Erythroblast (primary cell): ENCODE measurements at regions not wholly inside any gene's neighbourhood (a gene's known extent, or its start where the extent isn't known, plus 50 kb on each side); places are given as distances from the start of the nearest gene placed in this dataset.

Source experiments
- GATA1 ChIP-seq: IDR thresholded peaks from 2 replicates; pipeline ENCODE4 v1.6.1; 2011; ENCODE audit warnings: low read depth, mild to moderate bottlenecking, control low read depth, low read length, moderate library complexity
- POLR2A ChIP-seq: IDR thresholded peaks from 2 replicates; pipeline ENCODE4 v1.6.1; 2011; ENCODE audit warnings: mild to moderate bottlenecking, low read length

- TF ChIP-seq POLR2A (no peak), GATA1 (no peak)
Measured at GRCh38 chr13:76245211-76245610, 609.1 kb downstream of the LMO7 start.
